H54 (cell line): ENCODE measurements at regions not wholly inside any gene's neighbourhood (a gene's known extent, or its start where the extent isn't known, plus 50 kb on each side); places are given as distances from the start of the nearest gene placed in this dataset.

Source experiments
- DNase-seq: peaks from one replicate; pipeline ENCODE4 v3.0.0; 2011; ENCODE audit warnings: low spot score, mixed read lengths; ENCODE audit not compliant: insufficient read length
- FAIRE-seq: peaks from 3 replicates; lab custom pipeline; 2011; peaks lifted over from hg19 to GRCh38; lab: Jason Lieb, UNC
- POLR2A ChIP-seq: IDR thresholded peaks from 2 replicates; pipeline ENCODE4 v1.6.1; 2011; ENCODE audit warnings: low read depth, mild to moderate bottlenecking, low read length

GRCh38 chr2:529424-529823 lies 147.8 kb downstream of the TMEM18 start:
- TF ChIP-seq POLR2A, result no peak
- FAIRE-seq, result no peak
- DNase-seq, result no peak

DNA sequence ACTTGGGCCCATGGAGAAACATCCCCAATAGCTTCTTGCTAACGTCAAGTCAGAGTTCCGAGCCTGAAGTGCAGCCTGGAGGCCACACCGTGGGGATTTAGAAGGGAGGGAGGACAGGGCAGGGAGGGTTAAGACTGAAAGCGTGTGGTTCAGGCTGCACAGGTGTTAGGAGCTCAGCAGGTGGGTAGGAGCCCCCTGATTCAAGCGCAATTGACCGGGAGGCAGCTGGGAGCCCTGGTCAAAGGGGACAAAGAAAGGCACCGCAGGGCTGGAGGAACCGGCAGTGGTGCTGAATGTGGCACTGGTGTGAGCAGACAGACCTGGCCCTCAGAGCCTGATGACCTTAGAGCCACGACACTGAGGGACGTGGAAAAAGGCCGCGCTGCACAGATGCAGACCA lies 149.6 kb downstream of the TMEM18 start:
- no peak for TF ChIP-seq POLR2A
- no peak for FAIRE-seq

DNA sequence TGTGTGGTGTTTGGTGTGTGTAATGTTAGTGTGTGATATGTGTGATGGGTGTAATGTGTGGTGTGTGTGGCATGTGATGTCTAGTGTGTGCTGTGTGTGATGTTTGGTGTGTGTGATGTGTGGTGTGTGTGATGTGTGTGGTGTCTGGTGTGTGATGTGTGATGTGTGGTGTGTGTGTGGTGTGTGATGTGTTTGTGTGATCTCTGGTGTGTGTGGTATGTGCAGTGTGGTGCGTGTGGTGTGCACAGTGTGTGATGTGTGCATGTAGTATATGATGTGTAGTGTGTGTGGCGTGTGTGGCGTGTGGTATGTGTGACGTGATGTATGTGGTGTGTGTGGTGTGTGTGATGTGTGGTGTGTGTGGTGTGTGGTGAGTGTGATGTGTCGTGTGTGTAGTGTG lies 150.3 kb downstream of the TMEM18 start:
- DNase-seq (no peak), FAIRE-seq (no peak)
- TF ChIP-seq POLR2A, result no peak

More for the DNA sequence above, 149.6 kb downstream of the TMEM18 start:
- DNase-seq, result no peak

DNA sequence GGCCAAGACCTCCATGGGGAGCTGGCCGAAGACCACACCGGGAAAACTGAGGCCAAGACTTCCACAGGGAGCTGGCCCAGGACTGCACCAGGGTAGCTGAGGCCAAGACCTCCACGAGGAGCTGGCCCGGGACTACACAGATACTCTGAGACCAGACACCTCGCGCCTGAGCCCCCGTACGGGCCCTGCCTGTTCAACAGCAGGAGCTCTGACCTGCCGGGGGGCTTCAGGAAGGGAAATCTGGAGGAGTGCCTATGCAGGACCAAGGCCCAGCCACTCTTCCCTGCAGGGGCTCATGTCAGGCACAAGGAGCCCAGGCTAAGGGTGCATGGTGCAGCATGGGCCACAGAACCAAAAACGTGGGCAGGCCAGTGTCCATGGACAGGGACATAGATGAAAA lies 151.6 kb downstream of the TMEM18 start:
- TF ChIP-seq POLR2A, result no peak
- FAIRE-seq, result no peak
- DNase-seq, result no peak

- no peak for TF ChIP-seq POLR2A
- FAIRE-seq (no peak), DNase-seq (no peak)
Measured at GRCh38 chr2:525021-525420, 152.2 kb downstream of the TMEM18 start.

DNA sequence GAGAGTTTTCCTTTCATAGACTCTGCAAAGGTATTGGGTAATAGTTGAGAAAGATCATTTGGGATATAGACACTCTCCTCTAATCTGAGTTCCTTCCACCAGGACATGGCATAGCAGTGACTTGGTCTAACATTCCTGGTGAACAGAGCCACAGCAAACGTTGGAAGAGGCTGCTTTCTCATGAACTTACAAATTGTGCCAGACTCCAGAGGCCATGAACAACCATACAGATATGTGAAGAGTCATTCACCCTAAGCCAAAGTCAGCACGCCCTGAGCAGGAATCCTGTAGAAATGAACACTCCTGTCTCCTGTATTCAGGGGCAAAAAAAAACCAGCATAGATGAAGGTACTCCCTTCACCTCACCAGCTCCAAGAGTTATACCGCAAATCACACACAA lies 152.8 kb downstream of the TMEM18 start:
- FAIRE-seq, result no peak

GRCh38 chr2:523698-524270 lies 153.4 kb downstream of the TMEM18 start:
- FAIRE-seq, result no peak

More for the DNA sequence above, 152.8 kb downstream of the TMEM18 start:
- TF ChIP-seq POLR2A, result no peak
- no peak for DNase-seq

GRCh38 chr2:522776-523175 lies 154.4 kb downstream of the TMEM18 start:
- TF ChIP-seq POLR2A, result no peak
- FAIRE-seq (no peak), DNase-seq (no peak)

More at GRCh38 chr2:523698-524270, 153.4 kb downstream of the TMEM18 start:
- DNase-seq, result no peak
- no peak for TF ChIP-seq POLR2A

DNA sequence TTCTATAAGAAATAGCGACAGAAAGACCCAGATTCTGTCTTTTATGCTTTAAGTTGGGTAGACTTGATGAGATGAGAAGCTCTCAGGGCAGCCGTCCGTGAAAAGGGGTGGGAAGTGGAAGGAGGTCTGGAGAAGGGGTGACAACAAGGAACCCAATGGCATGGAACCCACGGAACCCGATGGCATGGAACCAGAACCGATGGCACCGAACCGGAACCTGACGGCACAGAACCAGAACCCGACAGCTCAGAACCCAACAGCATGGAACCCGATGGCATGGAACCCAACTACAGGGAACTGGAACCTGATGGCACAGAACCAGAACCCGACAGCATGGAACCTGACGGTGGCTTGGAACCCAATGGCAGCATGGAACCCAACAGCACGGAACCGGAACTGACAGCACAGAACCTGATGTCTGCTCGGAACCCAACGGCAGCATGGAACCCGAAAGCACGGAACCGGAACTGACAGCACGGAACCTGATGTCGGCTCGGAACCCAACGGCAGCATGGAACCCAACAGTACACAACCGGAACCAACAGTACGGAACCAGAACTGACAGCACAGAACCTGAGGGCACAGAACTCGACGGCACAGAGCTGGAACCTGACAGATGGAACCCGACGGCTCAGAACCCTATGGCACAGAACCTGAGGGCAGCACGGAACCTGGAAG lies 155.2 kb downstream of the TMEM18 start:
- FAIRE-seq, result no peak

DNA sequence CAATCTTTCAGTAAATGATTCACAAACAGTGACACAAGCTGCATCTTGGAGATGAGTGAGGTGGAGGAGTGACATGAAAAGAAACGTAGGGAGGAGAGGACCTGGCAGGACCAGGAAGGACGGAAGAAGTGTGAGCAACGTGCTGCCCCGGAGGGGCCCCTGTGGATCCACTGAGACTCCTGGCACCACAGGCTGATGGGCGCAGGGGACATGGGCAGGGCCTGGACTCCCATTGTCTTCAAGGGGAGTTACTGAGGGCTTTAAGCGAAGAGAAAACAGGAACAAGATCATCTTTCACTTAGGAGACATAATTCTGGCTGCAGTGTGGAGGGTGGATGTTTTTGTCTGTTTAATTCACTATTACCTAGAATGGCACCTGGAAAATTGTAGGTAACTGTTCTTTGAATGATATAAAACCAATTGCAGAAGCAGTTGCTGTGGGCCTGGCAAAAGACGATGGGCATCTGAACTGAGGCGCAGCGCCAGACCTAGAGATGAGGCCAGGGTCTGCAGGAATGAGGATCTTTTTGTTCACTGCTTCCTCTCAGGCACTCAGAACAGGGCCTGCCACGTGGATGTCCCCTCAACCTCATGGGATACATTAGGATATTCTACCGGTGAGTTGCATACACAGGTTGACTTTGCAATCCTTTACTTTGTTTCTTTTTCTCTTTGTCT lies 156.4 kb downstream of the TMEM18 start:
- FAIRE-seq (no peak), DNase-seq (no peak)
- no peak for TF ChIP-seq POLR2A

More for the DNA sequence above, 155.2 kb downstream of the TMEM18 start:
- DNase-seq, result no peak
- no peak for TF ChIP-seq POLR2A

DNA sequence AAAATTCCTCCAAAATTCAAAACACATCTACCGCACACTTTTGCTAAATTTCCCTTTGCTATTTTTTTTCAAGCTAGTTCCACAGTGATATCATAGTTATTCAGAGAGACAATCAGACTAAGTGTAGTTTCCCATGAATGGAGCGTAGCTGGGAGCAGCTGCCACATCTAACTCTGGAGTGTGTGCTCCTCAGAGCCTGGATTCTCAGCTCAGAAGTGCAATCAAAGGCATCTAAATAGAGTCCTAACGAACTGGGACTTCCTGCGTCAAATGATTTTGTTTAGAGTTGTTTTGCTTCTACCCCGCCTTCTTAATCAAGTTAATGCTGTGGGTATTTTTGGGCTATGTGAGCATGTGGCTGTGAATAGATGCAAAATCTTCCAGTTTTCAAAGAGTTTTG lies 160.3 kb downstream of the TMEM18 start:
- FAIRE-seq (no peak), DNase-seq (no peak)
- no peak for TF ChIP-seq POLR2A

DNA sequence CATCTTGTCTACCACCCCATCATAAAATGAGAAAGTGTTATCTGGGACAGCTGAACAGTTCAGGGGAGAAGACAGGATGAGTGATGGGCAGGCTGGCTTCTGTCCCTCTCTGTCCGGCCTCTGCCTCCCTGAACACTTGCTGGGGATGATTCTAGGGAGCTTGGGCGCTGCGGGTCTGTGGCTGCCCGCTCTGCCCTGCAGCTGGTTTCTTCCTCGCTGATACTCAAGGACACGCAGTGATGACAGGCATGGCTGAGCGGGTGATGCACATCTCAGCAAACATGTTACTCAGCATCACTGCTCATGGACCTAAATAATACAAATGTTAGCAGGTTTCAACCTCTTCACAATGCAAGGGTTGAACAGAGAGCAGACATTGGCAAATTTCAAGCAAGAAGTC lies 161.1 kb downstream of the TMEM18 start:
- DNase-seq (no peak), FAIRE-seq (no peak)
- no peak for TF ChIP-seq POLR2A

DNA sequence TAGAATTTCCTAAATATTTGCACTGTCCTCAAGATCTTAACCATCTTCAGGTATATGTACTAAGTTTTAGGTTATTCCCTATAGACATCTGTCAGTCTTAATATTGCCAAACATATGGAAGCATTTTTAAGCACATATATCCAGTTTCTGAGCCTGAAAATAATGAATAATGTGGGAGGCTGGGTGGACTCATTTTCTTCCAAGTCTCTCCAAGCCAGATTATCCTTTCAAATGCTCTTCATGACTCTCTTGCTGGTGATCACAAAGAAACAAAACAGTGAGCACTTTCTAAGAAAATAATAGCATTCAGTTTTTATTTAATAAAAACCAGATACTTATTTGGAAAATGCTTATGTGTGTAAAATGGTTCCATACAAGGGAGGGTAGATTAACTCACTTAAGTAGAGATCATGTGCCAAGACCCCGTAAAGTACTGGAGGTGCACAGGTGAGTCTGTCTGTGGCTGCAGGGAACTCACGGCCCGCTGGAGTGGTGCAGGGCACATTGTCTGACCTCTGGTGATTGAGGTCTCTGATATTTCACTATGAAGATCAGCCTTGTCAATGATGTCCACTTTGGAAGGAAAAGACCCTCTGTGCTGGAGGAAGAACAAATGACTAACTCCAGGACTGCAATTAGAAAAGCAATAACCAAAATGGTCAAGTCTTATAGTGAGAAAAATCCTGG lies 161.6 kb downstream of the TMEM18 start:
- no peak for FAIRE-seq
- TF ChIP-seq POLR2A, result no peak

More for the DNA sequence above, 161.6 kb downstream of the TMEM18 start:
- no peak for DNase-seq
